GM23248 (cell line): ENCODE measurements at regions not wholly inside any gene's neighbourhood (a gene's known extent, or its start where the extent isn't known, plus 50 kb on each side); places are given as distances from the start of the nearest gene placed in this dataset.

Experiments
- DNase-seq: peaks from one replicate; pipeline ENCODE4 v3.0.0-alpha.2; 2015
- H2AFZ ChIP-seq: fragments of 200-600 bp; sonication (generic); 2 replicates; pipeline ENCODE4 v1.6.1; 2016; ENCODE audit warnings: antibody characterized with exemption
- H3F3A ChIP-seq: fragments of 200-600 bp; sonication (generic); 2 replicates; pipeline ENCODE4 v1.6.1; 2016; ENCODE audit warnings: mild to moderate bottlenecking, antibody characterized with exemption, mixed run types; ENCODE audit not compliant: insufficient read depth
- H3K27ac ChIP-seq: fragments of 200-600 bp; sonication (generic); 2 replicates; pipeline ENCODE4 v1.5.1; 2016; ENCODE audit warnings: mild to moderate bottlenecking
- H3K27me3 ChIP-seq: fragments of 200-600 bp; sonication (generic); replicated peaks from 2 replicates; pipeline ENCODE4 v1.6.1; 2016; ENCODE audit warnings: mild to moderate bottlenecking; ENCODE audit not compliant: insufficient read depth
- H3K36me3 ChIP-seq: fragments of 200-600 bp; sonication (generic); 2 replicates; pipeline ENCODE4 v1.6.1; 2016; ENCODE audit warnings: low read depth, mild to moderate bottlenecking
- H3K4me1 ChIP-seq: fragments of 200-600 bp; sonication (generic); 2 replicates; pipeline ENCODE4 v1.6.1; 2016; ENCODE audit warnings: mild to moderate bottlenecking; ENCODE audit not compliant: insufficient read depth
- H3K4me2 ChIP-seq: fragments of 200-600 bp; sonication (generic); one replicate; pipeline ENCODE4 v1.6.1; 2016; ENCODE audit warnings: mild to moderate bottlenecking; ENCODE audit not compliant: unreplicated experiment
- H3K4me3 ChIP-seq: fragments of 200-600 bp; sonication (generic); 2 replicates; pipeline ENCODE4 v1.5.1; 2016; ENCODE audit warnings: mild to moderate bottlenecking
- H3K79me2 ChIP-seq: fragments of 200-600 bp; sonication (generic); 2 replicates; pipeline ENCODE4 v1.6.1; 2016; ENCODE audit warnings: mild to moderate bottlenecking; ENCODE audit not compliant: insufficient read depth
- H3K9ac ChIP-seq: fragments of 200-600 bp; sonication (generic); 2 replicates; pipeline ENCODE4 v1.6.1; 2016; ENCODE audit warnings: mild to moderate bottlenecking
- H3K9me2 ChIP-seq: fragments of 200-600 bp; sonication (generic); 2 replicates; pipeline ENCODE4 v1.6.1; 2016; ENCODE audit warnings: mixed run types, mild to moderate bottlenecking, moderate library complexity; ENCODE audit not compliant: insufficient read depth
- H3K9me3 ChIP-seq: fragments of 200-600 bp; sonication (generic); one replicate; pipeline ENCODE4 v1.6.1; 2017; ENCODE audit warnings: low read depth
- H4K20me1 ChIP-seq: fragments of 200-600 bp; sonication (generic); 2 replicates; pipeline ENCODE4 v1.6.0; 2016; ENCODE audit not compliant: insufficient read depth
- EZH2 ChIP-seq: fragments of 200-600 bp; sonication (generic); IDR thresholded peaks from 2 replicates; pipeline ENCODE4 v1.6.1; 2018; ENCODE audit warnings: antibody characterized with exemption, mild to moderate bottlenecking; ENCODE audit not compliant: insufficient read depth, poor library complexity, severe bottlenecking
- EZH2phosphoT487 ChIP-seq: fragments of 200-600 bp; sonication (generic); IDR thresholded peaks from 2 replicates; pipeline ENCODE4 v1.6.1; 2018; ENCODE audit warnings: antibody characterized with exemption, moderate library complexity, mild to moderate bottlenecking, low read depth; ENCODE audit not compliant: insufficient read depth
- WGBS, 2 experiments: methylation state at CpG; one replicate each; pipeline ENCODE4 v1.1.6; 2015 to 2017; ENCODE audit warnings: low lambda C conversion rate in 2 of 2, low coverage in 1 of 2; ENCODE audit errors: missing lambda C conversion rate in 2 of 2; 5-methylcytosine and 5-hydroxymethylcytosine counted together
- in situ Hi-C: fragments of 300-500 bp; cut with MboI; formaldehyde crosslinking; loops from 2 replicates; pipeline ENCODE4 v1.15.0; 2020

GRCh38 chr11:114877976-114878375 is 199.6 kb downstream of the NXPE2 start:
- TF ChIP-seq EZH2phosphoT487 (no peak), EZH2 (no peak)
- Histone ChIP-seq H3K9me3 (no peaks in the 10 kb centered on the region), H3K27ac (no peak overlapping the region), H3K4me2 (no peak overlapping the region), H2AFZ (no peak overlapping the region), H3K9ac (no peak overlapping the region), H4K20me1 (no peaks in the 10 kb centered on the region), H3K4me1 (no peaks in the 10 kb centered on the region), H3K79me2 (no peaks in the 10 kb centered on the region), H3K27me3 (no peaks in the 10 kb centered on the region), H3K4me3 (no peak overlapping the region), H3K36me3 (no peaks in the 10 kb centered on the region), H3K9me2 (no peaks in the 10 kb centered on the region), H3F3A (no peaks in the 10 kb centered on the region)
- no peak for DNase-seq
- in situ Hi-C loops, result no loop called here

- in situ Hi-C loops, result no loop called here
- H3K4me2 ChIP-seq, result no peak overlapping the region
- TF ChIP-seq EZH2 (no peak), EZH2phosphoT487 (no peak)
- no peaks in the 10 kb centered on the region for H3K36me3 ChIP-seq
- no peaks in the 10 kb centered on the region for H3K79me2 ChIP-seq
- no peak overlapping the region for H3K9ac ChIP-seq
- H3F3A ChIP-seq, result no peaks in the 10 kb centered on the region
- H3K4me3 ChIP-seq, result no peak overlapping the region
- WGBS, 2 experiments, result 2 to 5% methylated on average over 2 of the region's 2 CpGs
- H3K27ac ChIP-seq, result no peak overlapping the region
- H3K9me2 ChIP-seq, result no peaks in the 10 kb centered on the region
- no peaks in the 10 kb centered on the region for H4K20me1 ChIP-seq
- DNase-seq, result no peak
- H3K9me3 ChIP-seq, result no peaks in the 10 kb centered on the region
- H3K4me1 ChIP-seq, result no peaks in the 10 kb centered on the region
- no peaks in the 10 kb centered on the region for H3K27me3 ChIP-seq
- H2AFZ ChIP-seq, result no peak overlapping the region
Observed at GRCh38 chr11:114880442-114880841, 202.1 kb downstream of the NXPE2 start.

GRCh38 chr11:114883472-114883871 is 205.1 kb downstream of the NXPE2 start:
- Histone ChIP-seq H3K36me3 (no peaks in the 10 kb centered on the region), H3K4me2 (no peak overlapping the region), H3F3A (no peaks in the 10 kb centered on the region), H3K79me2 (no peaks in the 10 kb centered on the region), H2AFZ (no peak overlapping the region), H3K9ac (no peak overlapping the region), H3K9me3 (no peaks in the 10 kb centered on the region), H3K4me1 (no peaks in the 10 kb centered on the region), H3K27ac (no peak overlapping the region), H3K9me2 (no peaks in the 10 kb centered on the region), H3K27me3 (no peaks in the 10 kb centered on the region), H4K20me1 (no peaks in the 10 kb centered on the region), H3K4me3 (no peak overlapping the region)
- DNase-seq, result no peak
- in situ Hi-C loops, result no loop called here
- TF ChIP-seq EZH2, result no peak
- no peak for TF ChIP-seq EZH2phosphoT487
- WGBS, 2 experiments, result 7 to 13% methylated on average over 3 of the region's 3 CpGs

GRCh38 chr11:114886644-114887265 is 208.4 kb downstream of the NXPE2 start:
- Histone ChIP-seq H3K4me3 (no peak overlapping the region), H3K9ac (no peak overlapping the region), H3F3A (no peaks in the 10 kb centered on the region), H3K79me2 (no peaks in the 10 kb centered on the region), H3K27ac (no peak overlapping the region), H3K9me2 (no peaks in the 10 kb centered on the region), H3K4me1 (no peaks in the 10 kb centered on the region), H3K9me3 (no peaks in the 10 kb centered on the region), H4K20me1 (no peaks in the 10 kb centered on the region), H2AFZ (no peak overlapping the region), H3K36me3 (no peaks in the 10 kb centered on the region), H3K4me2 (no peak overlapping the region), H3K27me3 (no peaks in the 10 kb centered on the region)
- DNase-seq, result no peak
- TF ChIP-seq EZH2 (no peak), EZH2phosphoT487 (no peak)
- in situ Hi-C loops, result no loop called here
- 29 to 35% methylated on average over 4 of the region's 4 CpGs for WGBS, 2 experiments

GRCh38 chr11:114889594-114890011 is 211.3 kb downstream of the NXPE2 start:
- Histone ChIP-seq H3K4me3 (no peak overlapping the region), H3K79me2 (no peaks in the 10 kb centered on the region), H3K4me2 (no peak overlapping the region), H3K4me1 (no peaks in the 10 kb centered on the region), H3K27me3 (no peaks in the 10 kb centered on the region), H4K20me1 (no peaks in the 10 kb centered on the region), H3K9me2 (no peaks in the 10 kb centered on the region), H3K9me3 (no peaks in the 10 kb centered on the region), H2AFZ (no peak overlapping the region), H3K9ac (no peak overlapping the region), H3K36me3 (no peaks in the 10 kb centered on the region), H3K27ac (no peak overlapping the region), H3F3A (no peaks in the 10 kb centered on the region)
- in situ Hi-C loops, result no loop called here
- TF ChIP-seq EZH2, result no peak
- no peak for TF ChIP-seq EZH2phosphoT487
- no peak for DNase-seq
- WGBS, 2 experiments, result 2 to 4% methylated on average over 12 of the region's 12 CpGs
